Left lung (tissue), 4 donors: ENCODE measurements at regions not wholly inside any gene's neighbourhood (a gene's known extent, or its start where the extent isn't known, plus 50 kb on each side); places are given as distances from the start of the nearest gene placed in this dataset.
A peak's percentile ranks its signal among the peaks of the same experiment; 100 is the strongest.
"Not testable (repeated sequence)": the region's sequence is repeated elsewhere in the genome, so short reads cannot be mapped to it uniquely, and the experiment has no call there.

ENCODE experiments used
- ATAC-seq: fragments of 200-7000 bp; cut with Tn5 transposase; one replicate; pipeline ENCODE4 v1.9.1; 2020; ENCODE audit warnings: moderate library complexity
- DNase-seq, 4 donors: peaks; one replicate each; pipeline ENCODE4 v3.0.0-alpha.2; 2013 to 2020
- H3K27ac ChIP-seq, 2 donors: fragments of 200-600 bp; sonication (generic) in 1 of 2; one replicate each; pipeline versions ENCODE4 v1.5.0 to v1.8.0; 2020 to 2021
- H3K27me3 ChIP-seq, 2 donors: fragments of 200-600 bp; sonication (generic) in 1 of 2; one replicate each; pipeline versions ENCODE4 v1.5.0 to v1.8.0; 2020 to 2021
- H3K36me3 ChIP-seq, 2 donors: fragments of 200-600 bp; sonication (generic) in 1 of 2; one replicate each; pipeline versions ENCODE4 v1.5.0 to v1.8.0; 2020 to 2021
- H3K4me1 ChIP-seq, 2 donors: fragments of 200-600 bp; one replicate each; pipeline ENCODE4 v1.8.0; 2021
- H3K4me3 ChIP-seq, 2 donors: fragments of 200-600 bp; sonication (generic) in 1 of 2; one replicate each; pipeline versions ENCODE4 v1.5.0 to v1.8.0; 2020 to 2021; ENCODE audit warnings: mild to moderate bottlenecking in 1 of 2
- H3K9me3 ChIP-seq, 2 donors: fragments of 200-600 bp; sonication (generic) in 1 of 2; one replicate each; pipeline versions ENCODE4 v1.5.0 to v1.8.0; 2020 to 2021
- intact Hi-C, 2 donors: fragments of 100-400 bp; cut with DNase I; formaldehyde crosslinking; loops; one replicate each; pipeline versions ENCODE4 v1.11.2 to v1.14.2; 2022
- TF ChIP-seq, protein P1 (sequence below), 2 donors: fragments of 200-600 bp; sonication (generic) in 1 of 2; IDR thresholded peaks; one replicate each; pipeline versions ENCODE4 v1.5.0 to v1.8.0; 2021; ENCODE audit warnings: antibody characterized with exemption in 2 of 2
- donor health status: DM: no; HTN: yes; CAD: no.
- donor health status: DM: no; HTN: no; CAD: no.

DNA sequence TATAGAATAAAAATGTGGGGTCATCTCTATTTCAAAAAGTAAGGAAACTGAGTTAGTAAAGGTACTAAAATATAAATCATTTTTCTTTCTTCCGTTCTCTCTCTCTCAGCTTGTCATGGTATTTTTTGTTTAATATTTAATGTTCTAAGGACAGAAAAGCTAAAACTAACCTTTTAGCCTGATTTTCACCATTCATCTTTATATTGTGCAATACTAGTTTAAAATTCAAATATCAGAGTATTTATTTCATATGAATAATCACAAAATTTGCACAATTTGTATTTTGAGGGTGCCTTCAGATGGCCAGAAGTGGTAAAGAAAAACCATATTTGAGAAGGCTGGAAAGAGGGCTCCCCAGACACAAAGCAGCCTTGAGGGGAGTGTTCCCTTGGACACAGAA, 197.6 kb upstream of the AR start:
- H3K27ac ChIP-seq: no peak overlapping the region
- intact Hi-C loops: no loop called here
- no peaks in the 10 kb centered on the region for H3K9me3 ChIP-seq
- no peaks in the 10 kb centered on the region for H3K36me3 ChIP-seq
- TF ChIP-seq, protein P1, sequence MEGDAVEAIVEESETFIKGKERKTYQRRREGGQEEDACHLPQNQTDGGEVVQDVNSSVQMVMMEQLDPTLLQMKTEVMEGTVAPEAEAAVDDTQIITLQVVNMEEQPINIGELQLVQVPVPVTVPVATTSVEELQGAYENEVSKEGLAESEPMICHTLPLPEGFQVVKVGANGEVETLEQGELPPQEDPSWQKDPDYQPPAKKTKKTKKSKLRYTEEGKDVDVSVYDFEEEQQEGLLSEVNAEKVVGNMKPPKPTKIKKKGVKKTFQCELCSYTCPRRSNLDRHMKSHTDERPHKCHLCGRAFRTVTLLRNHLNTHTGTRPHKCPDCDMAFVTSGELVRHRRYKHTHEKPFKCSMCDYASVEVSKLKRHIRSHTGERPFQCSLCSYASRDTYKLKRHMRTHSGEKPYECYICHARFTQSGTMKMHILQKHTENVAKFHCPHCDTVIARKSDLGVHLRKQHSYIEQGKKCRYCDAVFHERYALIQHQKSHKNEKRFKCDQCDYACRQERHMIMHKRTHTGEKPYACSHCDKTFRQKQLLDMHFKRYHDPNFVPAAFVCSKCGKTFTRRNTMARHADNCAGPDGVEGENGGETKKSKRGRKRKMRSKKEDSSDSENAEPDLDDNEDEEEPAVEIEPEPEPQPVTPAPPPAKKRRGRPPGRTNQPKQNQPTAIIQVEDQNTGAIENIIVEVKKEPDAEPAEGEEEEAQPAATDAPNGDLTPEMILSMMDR (IDR thresholded peaks at IDR 0.05): no peak
- DNase-seq (no peak), ATAC-seq (no peak)
- no peaks in the 10 kb centered on the region for H3K27me3 ChIP-seq
- H3K4me3 ChIP-seq: no peak overlapping the region
- no peaks in the 10 kb centered on the region for H3K4me1 ChIP-seq

- no peak overlapping the region for H3K27ac ChIP-seq
- no peaks in the 10 kb centered on the region for H3K27me3 ChIP-seq
- no peaks in the 10 kb centered on the region for H3K36me3 ChIP-seq
- H3K4me3 ChIP-seq: no peak overlapping the region
- intact Hi-C loops: no loop called here
- H3K9me3 ChIP-seq: no peaks in the 10 kb centered on the region
- DNase-seq (no peak), ATAC-seq (peak; percentile 80)
- H3K4me1 ChIP-seq: no peaks in the 10 kb centered on the region
- TF ChIP-seq, protein P1 (IDR thresholded peaks at IDR 0.05): no peak
Observed at GRCh38 chrX:67346667-67347066, 197.2 kb upstream of the AR start.

DNA sequence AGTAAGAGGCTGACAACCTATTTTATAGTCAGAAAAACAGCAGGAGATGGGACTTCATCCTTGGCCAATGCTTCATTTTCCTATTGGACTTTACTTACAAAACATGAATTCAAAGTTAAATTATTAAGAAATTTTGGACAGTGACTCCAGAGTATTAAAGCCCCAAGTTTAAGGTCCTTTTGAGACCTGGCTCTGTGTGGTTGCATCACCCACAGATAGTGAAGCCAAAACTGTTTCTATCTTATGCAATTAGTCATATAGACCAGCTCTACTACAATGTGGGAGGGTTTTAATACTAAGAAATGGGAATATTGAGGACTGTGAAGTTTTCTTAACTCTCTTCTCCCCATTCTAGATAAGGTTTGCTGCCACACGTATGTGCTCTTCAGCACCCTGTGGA, 196.7 kb upstream of the AR start:
- H3K27me3 ChIP-seq: no peaks in the 10 kb centered on the region
- H3K27ac ChIP-seq: no peak overlapping the region
- no peaks in the 10 kb centered on the region for H3K9me3 ChIP-seq
- H3K4me3 ChIP-seq: no peak overlapping the region
- no peaks in the 10 kb centered on the region for H3K4me1 ChIP-seq
- DNase-seq (no peak), ATAC-seq (no peak)
- no peaks in the 10 kb centered on the region for H3K36me3 ChIP-seq
- TF ChIP-seq, protein P1 (IDR thresholded peaks at IDR 0.05): no peak
- intact Hi-C loops: no loop called here

- DNase-seq (no peak), ATAC-seq (no peak)
- intact Hi-C loops: no loop called here
- Histone ChIP-seq H3K4me3 (no peak overlapping the region), H3K27ac (no peak overlapping the region), H3K27me3 (no peaks in the 10 kb centered on the region), H3K36me3 (no peaks in the 10 kb centered on the region), H3K9me3 (no peaks in the 10 kb centered on the region), H3K4me1 (no peaks in the 10 kb centered on the region)
- TF ChIP-seq, protein P1 (IDR thresholded peaks at IDR 0.05): no peak
Observed at GRCh38 chrX:67351411-67351810, 192.4 kb upstream of the AR start.

GRCh38 chrX:67353651-67354370, 190.0 kb upstream of the AR start:
- intact Hi-C loops: no loop called here
- no peak for ATAC-seq
- TF ChIP-seq, protein P1 (IDR thresholded peaks at IDR 0.05): no peak

GRCh38 chrX:67361267-67361666, 182.6 kb upstream of the AR start:
- H3K9me3 ChIP-seq, ATAC-seq, intact Hi-C loops, DNase-seq, H3K27ac ChIP-seq, H3K36me3 ChIP-seq, H3K4me1 ChIP-seq, H3K27me3 ChIP-seq, H3K4me3 ChIP-seq: not testable (repeated sequence)

More at GRCh38 chrX:67353651-67354370, 190.0 kb upstream of the AR start:
- no peak overlapping the region for H3K27ac ChIP-seq
- H3K9me3 ChIP-seq: no peaks in the 10 kb centered on the region
- no peaks in the 10 kb centered on the region for H3K4me1 ChIP-seq
- H3K4me3 ChIP-seq: no peak overlapping the region
- no peaks in the 10 kb centered on the region for H3K36me3 ChIP-seq
- no peaks in the 10 kb centered on the region for H3K27me3 ChIP-seq
- no peak for DNase-seq
